A673 (cell line): ENCODE measurements at regions not wholly inside any gene's neighbourhood (a gene's known extent, or its start where the extent isn't known, plus 50 kb on each side); places are given as distances from the start of the nearest gene placed in this dataset.

ENCODE experiments used
- BruUV-seq: library from RNA; stranded (reverse); fragments of 400-500 nt; replicated peaks from 2 replicates; lab custom pipeline; 2021; lab: Mats Ljungman, UMichigan
- CTCF ChIA-PET: fragments of 300-600 bp; sonication (Branson Sonifier 250); formaldehyde crosslinking; loops from one replicate; lab custom pipeline; 2022; ENCODE audit warnings: antibody characterized with exemption; lab: Charles Lee
- POLR2A ChIA-PET: fragments of 300-600 bp; sonication (Branson Sonifier 250); formaldehyde crosslinking; loops from one replicate; lab custom pipeline; 2022; ENCODE audit warnings: antibody characterized with exemption; ENCODE audit not compliant: low non-redundant PET; lab: Charles Lee
- DNase-seq: peaks from one replicate; pipeline ENCODE4 v3.0.0-alpha.2; 2015; ENCODE audit warnings: low spot score
- H3K27ac ChIP-seq: fragments of 200-600 bp; sonication (generic); 2 replicates; pipeline ENCODE4 v1.5.1; 2016; ENCODE audit warnings: mixed run types, low read depth, mild to moderate bottlenecking, mixed read lengths, antibody characterized with exemption, low read length; ENCODE audit not compliant: poor library complexity, severe bottlenecking
- H3K27me3 ChIP-seq: fragments of 200-600 bp; sonication (generic); replicated peaks from 2 replicates; pipeline ENCODE4 v1.6.1; 2017; ENCODE audit warnings: mixed run types, low read depth, mild to moderate bottlenecking, mixed read lengths, antibody characterized with exemption, low read length; ENCODE audit not compliant: insufficient read depth, poor library complexity
- H3K36me3 ChIP-seq: fragments of 200-600 bp; sonication (generic); 2 replicates; pipeline ENCODE4 v1.6.1; 2016; ENCODE audit warnings: mixed run types, mild to moderate bottlenecking, mixed read lengths, antibody characterized with exemption, low read length; ENCODE audit not compliant: insufficient read depth, poor library complexity, severe bottlenecking
- H3K4me1 ChIP-seq: fragments of 200-600 bp; sonication (generic); 2 replicates; pipeline ENCODE4 v1.6.1; 2017; ENCODE audit warnings: mixed run types, mild to moderate bottlenecking, mixed read lengths, antibody characterized with exemption, low read length; ENCODE audit not compliant: insufficient read depth, poor library complexity, severe bottlenecking
- H3K4me3 ChIP-seq: fragments of 200-600 bp; sonication (generic); 2 replicates; pipeline ENCODE4 v1.5.1; 2016; ENCODE audit warnings: low read depth, mixed run types, mild to moderate bottlenecking, mixed read lengths, low read length; ENCODE audit not compliant: poor library complexity, severe bottlenecking
- H3K9me3 ChIP-seq: fragments of 200-600 bp; sonication (generic); 2 replicates; pipeline ENCODE4 v1.6.1; 2016; ENCODE audit warnings: mixed run types, low read depth, mild to moderate bottlenecking, mixed read lengths, antibody characterized with exemption, low read length; ENCODE audit not compliant: poor library complexity, severe bottlenecking
- EZH2 ChIP-seq: fragments of 200-600 bp; sonication (generic); IDR thresholded peaks from 2 replicates; pipeline ENCODE4 v1.6.1; 2017; ENCODE audit warnings: borderline replicate concordance, low read depth, mild to moderate bottlenecking, mixed read lengths, antibody characterized with exemption, low read length; ENCODE audit not compliant: poor library complexity, severe bottlenecking
- intact Hi-C: fragments of 100-400 bp; cut with micrococcal nuclease; formaldehyde crosslinking; loops from one replicate; pipeline ENCODE4 v1.10.0; 2022; ENCODE audit not compliant: unreplicated experiment
- TF ChIP-seq, protein P1 (sequence below): fragments of 300-800, 200-600 bp; sonication (generic); conservative IDR thresholded peaks from 2 replicates; pipeline ENCODE4 v1.5.1; 2017; ENCODE audit warnings: low read depth, mild to moderate bottlenecking, antibody characterized with exemption, low read length, moderate library complexity, mixed read lengths

DNA sequence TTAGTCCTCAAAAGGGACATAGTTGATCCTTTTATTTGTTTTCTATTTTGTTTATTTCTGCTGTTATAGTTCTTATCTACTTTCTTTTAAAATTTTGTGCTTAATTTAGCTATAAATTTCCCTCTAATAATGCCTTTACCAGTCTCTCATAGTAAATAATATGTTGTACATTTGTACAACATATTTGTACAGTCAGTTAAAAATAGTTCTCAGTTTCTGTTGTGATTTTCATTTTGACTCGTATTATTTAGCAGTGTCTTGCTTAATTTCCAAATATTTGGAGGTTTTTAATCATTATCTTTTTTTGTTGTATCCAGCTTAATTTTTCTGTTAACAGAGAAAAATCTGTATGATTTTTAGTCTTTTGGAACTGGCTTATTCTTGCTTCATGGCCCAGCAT lies 443.6 kb upstream of the TRIB2 start:
- no peaks in the 10 kb centered on the region for H3K27me3 ChIP-seq
- CTCF ChIA-PET = no interaction called here
- H3K4me3 ChIP-seq = no peak overlapping the region
- H3K36me3 ChIP-seq = no peaks in the 10 kb centered on the region
- intact Hi-C loops = no loop called here
- no peak for DNase-seq
- H3K27ac ChIP-seq = no peak overlapping the region
- no peaks in the 10 kb centered on the region for H3K9me3 ChIP-seq
- BruUV-seq = no TSS peak
- POLR2A ChIA-PET = no interaction called here
- H3K4me1 ChIP-seq = no peaks in the 10 kb centered on the region
- TF ChIP-seq EZH2 = no peak
- TF ChIP-seq, protein P1, sequence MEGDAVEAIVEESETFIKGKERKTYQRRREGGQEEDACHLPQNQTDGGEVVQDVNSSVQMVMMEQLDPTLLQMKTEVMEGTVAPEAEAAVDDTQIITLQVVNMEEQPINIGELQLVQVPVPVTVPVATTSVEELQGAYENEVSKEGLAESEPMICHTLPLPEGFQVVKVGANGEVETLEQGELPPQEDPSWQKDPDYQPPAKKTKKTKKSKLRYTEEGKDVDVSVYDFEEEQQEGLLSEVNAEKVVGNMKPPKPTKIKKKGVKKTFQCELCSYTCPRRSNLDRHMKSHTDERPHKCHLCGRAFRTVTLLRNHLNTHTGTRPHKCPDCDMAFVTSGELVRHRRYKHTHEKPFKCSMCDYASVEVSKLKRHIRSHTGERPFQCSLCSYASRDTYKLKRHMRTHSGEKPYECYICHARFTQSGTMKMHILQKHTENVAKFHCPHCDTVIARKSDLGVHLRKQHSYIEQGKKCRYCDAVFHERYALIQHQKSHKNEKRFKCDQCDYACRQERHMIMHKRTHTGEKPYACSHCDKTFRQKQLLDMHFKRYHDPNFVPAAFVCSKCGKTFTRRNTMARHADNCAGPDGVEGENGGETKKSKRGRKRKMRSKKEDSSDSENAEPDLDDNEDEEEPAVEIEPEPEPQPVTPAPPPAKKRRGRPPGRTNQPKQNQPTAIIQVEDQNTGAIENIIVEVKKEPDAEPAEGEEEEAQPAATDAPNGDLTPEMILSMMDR = no peak

DNA sequence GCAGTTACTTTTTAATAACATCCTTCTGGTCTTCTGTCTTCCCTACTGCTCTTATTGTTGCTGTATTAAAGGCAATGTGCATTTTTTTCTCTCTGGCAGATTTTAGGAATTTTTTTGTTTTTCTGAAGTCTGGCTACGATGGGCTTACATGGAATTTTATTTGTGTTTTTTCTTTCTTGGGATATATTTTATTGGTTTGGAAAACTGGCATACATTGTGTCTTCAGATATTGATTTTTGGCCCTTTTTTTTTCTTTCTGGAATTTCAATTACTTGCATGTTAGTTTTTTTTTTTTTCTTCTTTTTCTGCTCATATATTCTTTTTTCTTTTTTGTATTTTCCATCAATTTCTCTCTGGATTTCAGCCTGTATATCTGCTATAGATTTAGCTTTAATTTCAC lies 442.1 kb upstream of the TRIB2 start:
- CTCF ChIA-PET = no interaction called here
- BruUV-seq = no TSS peak
- no peaks in the 10 kb centered on the region for H3K4me1 ChIP-seq
- TF ChIP-seq EZH2 = no peak
- TF ChIP-seq, protein P1 = no peak
- no peak for DNase-seq
- POLR2A ChIA-PET = no interaction called here
- no peak overlapping the region for H3K4me3 ChIP-seq
- no peaks in the 10 kb centered on the region for H3K36me3 ChIP-seq
- H3K27ac ChIP-seq = no peak overlapping the region
- no peaks in the 10 kb centered on the region for H3K27me3 ChIP-seq
- no peaks in the 10 kb centered on the region for H3K9me3 ChIP-seq
- intact Hi-C loops = no loop called here

DNA sequence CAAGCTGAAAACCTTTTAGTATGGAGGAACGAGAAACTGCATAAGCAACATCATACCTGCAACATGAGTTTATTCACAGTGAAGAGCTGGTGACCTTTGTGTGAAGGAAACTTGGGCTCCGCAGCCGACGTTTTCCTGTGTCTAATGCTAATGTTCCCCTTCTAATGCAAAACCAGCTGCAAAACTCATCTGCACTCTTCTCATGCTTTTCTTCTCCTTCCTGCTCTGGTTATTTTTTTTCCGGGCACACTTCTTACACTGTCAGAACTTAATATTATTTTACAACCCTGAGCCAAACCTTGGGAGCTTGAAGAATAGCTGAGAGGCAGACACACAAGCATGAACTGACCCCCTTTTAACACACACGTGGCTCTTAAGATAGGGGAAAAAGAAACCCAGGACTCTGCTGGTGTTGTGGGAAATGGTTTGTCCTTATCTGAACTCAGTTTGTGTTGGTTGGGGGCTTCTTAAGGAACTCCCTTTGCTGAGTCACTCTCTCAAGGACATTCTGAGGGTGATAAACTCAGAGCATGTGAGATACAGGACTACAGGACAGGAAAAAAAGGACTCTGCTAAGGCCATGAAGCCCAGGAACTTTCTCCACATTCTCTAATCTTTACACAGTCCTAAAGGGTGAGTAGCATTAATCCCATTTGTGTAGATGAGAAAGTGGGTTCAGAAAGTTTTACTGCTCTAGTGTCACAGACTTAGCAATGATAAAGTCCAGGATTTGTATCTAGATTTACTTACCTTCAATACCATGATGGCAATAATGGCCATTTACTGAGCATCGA lies 439.3 kb upstream of the TRIB2 start:
- CTCF ChIA-PET = no interaction called here
- H3K9me3 ChIP-seq = no peaks in the 10 kb centered on the region
- H3K27me3 ChIP-seq = no peaks in the 10 kb centered on the region
- no peak for DNase-seq
- TF ChIP-seq, protein P1 = no peak
- TF ChIP-seq EZH2 = no peak
- intact Hi-C loops = no loop called here
- no peak overlapping the region for H3K4me3 ChIP-seq
- POLR2A ChIA-PET = no interaction called here
- no TSS peak for BruUV-seq
- H3K4me1 ChIP-seq = peaks cover under 1% of the 10 kb centered on the region
- H3K36me3 ChIP-seq = no peaks in the 10 kb centered on the region
- no peak overlapping the region for H3K27ac ChIP-seq
